Neuronal stem cell (in vitro differentiated cells): ENCODE measurements at regions not wholly inside any gene's neighbourhood (a gene's known extent, or its start where the extent isn't known, plus 50 kb on each side); places are given as distances from the start of the nearest gene placed in this dataset.

Experiments used
- DNase-seq: peaks from one replicate; pipeline ENCODE4 v3.0.0-alpha.2; 2013; ENCODE audit warnings: low spot score
- H2AFZ ChIP-seq: one replicate; pipeline ENCODE4 v1.6.1; 2013; ENCODE audit warnings: mild to moderate bottlenecking, low read length, inconsistent platforms
- H2AK5ac ChIP-seq: 2 replicates; pipeline ENCODE4 v1.6.1; 2013; ENCODE audit warnings: low read depth, mild to moderate bottlenecking, inconsistent platforms, low read length, moderate library complexity, mixed read lengths
- H2BK120ac ChIP-seq: 2 replicates; pipeline ENCODE4 v1.6.1; 2013; ENCODE audit warnings: low read depth, mild to moderate bottlenecking, inconsistent platforms, low read length, moderate library complexity, mixed read lengths
- H2BK12ac ChIP-seq: one replicate; pipeline ENCODE4 v1.6.1; 2013; ENCODE audit warnings: low read length, inconsistent platforms
- H2BK15ac ChIP-seq: 2 replicates; pipeline ENCODE4 v1.6.1; 2013; ENCODE audit warnings: mild to moderate bottlenecking, low read length, inconsistent platforms, mixed read lengths
- H2BK5ac ChIP-seq: one replicate; pipeline ENCODE4 v1.6.1; 2013; ENCODE audit warnings: inconsistent platforms, mild to moderate bottlenecking, low read length, moderate library complexity
- H3K14ac ChIP-seq: one replicate; pipeline ENCODE4 v1.6.1; 2013; ENCODE audit warnings: low read length, inconsistent platforms
- H3K18ac ChIP-seq: 2 replicates; pipeline ENCODE4 v1.6.1; 2013; ENCODE audit warnings: low read length, inconsistent platforms
- H3K23ac ChIP-seq: 2 replicates; pipeline ENCODE4 v1.6.1; 2013; ENCODE audit warnings: low read depth, mild to moderate bottlenecking, mixed read lengths, low read length, inconsistent platforms; ENCODE audit not compliant: poor library complexity
- H3K27ac ChIP-seq: replicated peaks from 3 replicates; pipeline ENCODE4 v1.5.1; 2013; ENCODE audit warnings: low read length, inconsistent platforms
- H3K27me3 ChIP-seq, 3 experiments: 2 replicates each; pipeline ENCODE4 v1.6.1; 2013; ENCODE audit warnings: low read length in 3 of 3, mild to moderate bottlenecking in 2 of 3, inconsistent platforms in 1 of 3, low read depth in 1 of 3, mixed read lengths in 1 of 3, moderate library complexity in 1 of 3; ENCODE audit not compliant: control insufficient read depth in 3 of 3, insufficient read depth in 3 of 3
- H3K36me3 ChIP-seq, 2 donors: replicated peaks in 1 of 2; 2 replicates each; pipeline ENCODE4 v1.6.1; 2013; ENCODE audit warnings: low read length in 2 of 2; ENCODE audit not compliant: control insufficient read depth in 2 of 2, insufficient read depth in 2 of 2
- H3K4ac ChIP-seq: 2 replicates; pipeline ENCODE4 v1.6.1; 2013; ENCODE audit warnings: inconsistent platforms, mild to moderate bottlenecking, low read length, moderate library complexity
- H3K4me1 ChIP-seq, 2 donors: 1 replicate in 1 of 2; 2 replicates in 1 of 2; pipeline ENCODE4 v1.6.1; 2013; ENCODE audit warnings: low read length in 2 of 2, low read depth in 1 of 2; ENCODE audit not compliant: control insufficient read depth in 2 of 2, insufficient read depth in 1 of 2
- H3K4me2 ChIP-seq: one replicate; pipeline ENCODE4 v1.6.1; 2013; ENCODE audit warnings: mild to moderate bottlenecking, low read length, inconsistent platforms; ENCODE audit not compliant: insufficient read depth, poor library complexity, severe bottlenecking
- H3K4me3 ChIP-seq, 2 donors: 2 replicates each; pipeline ENCODE4 v1.5.1; 2013; ENCODE audit warnings: low read length in 2 of 2, mild to moderate bottlenecking in 2 of 2, inconsistent platforms in 1 of 2, moderate library complexity in 1 of 2
- H3K79me1 ChIP-seq: one replicate; pipeline ENCODE4 v1.6.1; 2013; ENCODE audit warnings: low read depth, mild to moderate bottlenecking, inconsistent platforms, low read length, moderate library complexity
- H3K9ac ChIP-seq: one replicate; pipeline ENCODE4 v1.6.1; 2013; ENCODE audit warnings: mild to moderate bottlenecking, low read depth, low read length, inconsistent platforms; ENCODE audit not compliant: poor library complexity
- H3K9me3 ChIP-seq, 2 donors: replicated peaks in 1 of 2; 2 replicates each; pipeline versions ENCODE3 to v1.6.1; 2013; ENCODE audit warnings: low read length in 2 of 2, mild to moderate bottlenecking in 2 of 2, inconsistent platforms in 1 of 2, low read depth in 1 of 2, mixed read lengths in 1 of 2, moderate library complexity in 1 of 2; ENCODE audit not compliant: control insufficient read depth in 2 of 2, insufficient read depth in 1 of 2
- H4K8ac ChIP-seq: one replicate; pipeline ENCODE4 v1.6.1; 2013; ENCODE audit warnings: low read depth, mild to moderate bottlenecking, inconsistent platforms, low read length, moderate library complexity
- H4K91ac ChIP-seq: one replicate; pipeline ENCODE4 v1.6.1; 2013; ENCODE audit warnings: low read length, low read depth, mild to moderate bottlenecking, inconsistent platforms; ENCODE audit not compliant: poor library complexity
- WGBS, 2 donors: extraction: QIAGEN DNeasy Blood & Tissue Kit; methylation state at CpG; one replicate each; pipeline ENCODE4 v1.1.7; 2013; ENCODE audit warnings: missing lambda C conversion rate in 2 of 2, mixed read lengths in 1 of 2; ENCODE audit not compliant: insufficient read length in 2 of 2, insufficient replicate concordance in 1 of 2; ENCODE audit errors: extremely low coverage in 2 of 2; 5-methylcytosine and 5-hydroxymethylcytosine counted together

GRCh38 chr6:110529907-110530306 is 53.5 kb upstream of the SLC22A16 start:
- Histone ChIP-seq H3K4me2 (no peak overlapping the region), H3K18ac (no peak overlapping the region), H3K4me1 (peaks cover 0 to 4% of the 10 kb centered on the region in 2 donors), H4K8ac (no peak overlapping the region), H2BK15ac (no peak overlapping the region), H3K27ac (no peak overlapping the region), H3K4me3 (no peak overlapping the region), H2AFZ (no peak overlapping the region), H2BK5ac (no peak overlapping the region), H3K23ac (no peak overlapping the region), H4K91ac (no peak overlapping the region), H3K14ac (no peak overlapping the region), H3K27me3 (no peaks in the 10 kb centered on the region), H3K36me3 (no peaks in the 10 kb centered on the region), H3K4ac (no peak overlapping the region), H3K9me3 (peaks cover 2% of the 10 kb centered on the region in 2 donors), H2BK120ac (no peak overlapping the region), H3K9ac (no peak overlapping the region), H2AK5ac (no peak overlapping the region), H3K79me1 (no peaks in the 10 kb centered on the region), H2BK12ac (no peak overlapping the region)
- no peak for DNase-seq
- no CpG with 5 or more reads among the region's 3 CpGs for WGBS, 2 donors

GRCh38 chr6:110529355-110529754 is 52.9 kb upstream of the SLC22A16 start:
- Histone ChIP-seq H3K18ac (no peak overlapping the region), H3K4me2 (no peak overlapping the region), H2BK15ac (no peak overlapping the region), H2AFZ (no peak overlapping the region), H3K4me3 (no peak overlapping the region), H2BK120ac (no peak overlapping the region), H4K8ac (no peak overlapping the region), H2AK5ac (peak overlapping the region; percentile 3), H3K14ac (no peak overlapping the region), H3K9ac (no peak overlapping the region), H3K79me1 (no peaks in the 10 kb centered on the region), H2BK5ac (no peak overlapping the region), H3K27me3 (no peaks in the 10 kb centered on the region), H3K4ac (no peak overlapping the region), H3K27ac (no peak overlapping the region), H3K4me1 (peaks cover 0 to 4% of the 10 kb centered on the region in 2 donors), H3K9me3 (peaks cover 0 to 2% of the 10 kb centered on the region in 2 donors), H2BK12ac (no peak overlapping the region), H4K91ac (no peak overlapping the region), H3K23ac (no peak overlapping the region), H3K36me3 (no peaks in the 10 kb centered on the region)
- no CpG with 5 or more reads among the region's 5 CpGs for WGBS, 2 donors
- DNase-seq, result no peak

- Histone ChIP-seq H3K4ac (no peak overlapping the region), H3K18ac (no peak overlapping the region), H2BK120ac (no peak overlapping the region), H3K9me3 (peaks cover 0 to 2% of the 10 kb centered on the region in 2 donors), H3K4me1 (peaks cover 0 to 4% of the 10 kb centered on the region in 2 donors), H3K36me3 (no peaks in the 10 kb centered on the region), H3K23ac (no peak overlapping the region), H3K27me3 (no peaks in the 10 kb centered on the region), H3K9ac (no peak overlapping the region), H2BK5ac (no peak overlapping the region), H3K79me1 (no peaks in the 10 kb centered on the region), H4K91ac (no peak overlapping the region), H4K8ac (no peak overlapping the region), H3K27ac (no peak overlapping the region), H3K14ac (no peak overlapping the region), H2BK12ac (no peak overlapping the region), H3K4me2 (no peak overlapping the region), H2AK5ac (no peak overlapping the region), H3K4me3 (no peak overlapping the region), H2BK15ac (no peak overlapping the region), H2AFZ (no peak overlapping the region)
- WGBS, 2 donors, result no CpG with 5 or more reads among the region's 6 CpGs
- no peak for DNase-seq
These were observed 52.5 kb upstream of the SLC22A16 start for GRCh38 chr6:110528930-110529325.

- Histone ChIP-seq H3K9me3 (peaks cover 0 to 2% of the 10 kb centered on the region in 2 donors), H3K79me1 (no peaks in the 10 kb centered on the region), H2AK5ac (no peak overlapping the region), H4K91ac (no peak overlapping the region), H3K36me3 (no peaks in the 10 kb centered on the region), H2BK12ac (no peak overlapping the region), H3K27ac (no peak overlapping the region), H3K27me3 (no peaks in the 10 kb centered on the region), H3K23ac (no peak overlapping the region), H3K18ac (no peak overlapping the region), H3K4me2 (no peak overlapping the region), H2BK15ac (no peak overlapping the region), H3K4me3 (no peak overlapping the region), H2BK120ac (no peak overlapping the region), H3K9ac (no peak overlapping the region), H3K14ac (no peak overlapping the region), H3K4me1 (peaks cover 0 to 4% of the 10 kb centered on the region in 2 donors), H2BK5ac (no peak overlapping the region), H4K8ac (no peak overlapping the region), H2AFZ (no peak overlapping the region), H3K4ac (no peak overlapping the region)
- peak; percentile 45 for DNase-seq
- WGBS, 2 donors, result no CpG with 5 or more reads among the region's 4 CpGs
These were observed 51.9 kb upstream of the SLC22A16 start for GRCh38 chr6:110528101-110528929.
